ENCODE measurements at regions not wholly inside any gene's neighbourhood (a gene's known extent, or its start where the extent isn't known, plus 50 kb on each side); places are given as distances from the start of the nearest gene placed in this dataset.

- no peak for TF ChIP-seq CTCF (IDR thresholded peaks at IDR 0.05)
- H3K4me2 ChIP-seq (ENCODE audit: low read length): no peak overlapping the region
- H3K4me3 ChIP-seq (ENCODE audit: low read depth, low read length): no peak overlapping the region
- H3K79me2 ChIP-seq: no peaks in the 10 kb centered on the region
- no peaks in the 10 kb centered on the region for H3K36me3 ChIP-seq (ENCODE audit: control insufficient read depth, insufficient read depth, low read length)
- no peaks in the 10 kb centered on the region for H3K27me3 ChIP-seq (ENCODE audit: control insufficient read depth, insufficient read depth, low read length)
- no peak overlapping the region for H3K27ac ChIP-seq
- no peak overlapping the region for H3K9ac ChIP-seq
- H2AFZ ChIP-seq: no peak overlapping the region
- no peaks in the 10 kb centered on the region for H3K9me3 ChIP-seq (ENCODE audit: control insufficient read depth, low read length)
- no peaks in the 10 kb centered on the region for H3K4me1 ChIP-seq
Observed at GRCh38 chr4:11719879-11720278, 291.2 kb upstream of the HS3ST1 start.

GRCh38 chr4:11715753-11716521 lies 287.2 kb upstream of the HS3ST1 start:
- no peak for TF ChIP-seq CTCF (IDR thresholded peaks at IDR 0.05)
- Histone ChIP-seq H3K9ac (no peak overlapping the region), H3K4me3 (ENCODE audit: low read depth, low read length) (no peak overlapping the region), H3K4me2 (ENCODE audit: low read length) (no peak overlapping the region), H3K36me3 (ENCODE audit: control insufficient read depth, insufficient read depth, low read length) (no peaks in the 10 kb centered on the region), H3K4me1 (no peaks in the 10 kb centered on the region), H3K79me2 (no peaks in the 10 kb centered on the region), H3K9me3 (ENCODE audit: control insufficient read depth, low read length) (no peaks in the 10 kb centered on the region), H3K27ac (no peak overlapping the region), H2AFZ (no peak overlapping the region), H3K27me3 (ENCODE audit: control insufficient read depth, insufficient read depth, low read length) (no peaks in the 10 kb centered on the region)

GRCh38 chr4:11710453-11711093 lies 281.9 kb upstream of the HS3ST1 start:
- Histone ChIP-seq H3K4me1 (no peaks in the 10 kb centered on the region), H3K27ac (no peak overlapping the region), H3K9me3 (ENCODE audit: control insufficient read depth, low read length) (no peaks in the 10 kb centered on the region), H3K36me3 (ENCODE audit: control insufficient read depth, insufficient read depth, low read length) (no peaks in the 10 kb centered on the region), H3K4me2 (ENCODE audit: low read length) (no peak overlapping the region), H2AFZ (no peak overlapping the region), H3K4me3 (ENCODE audit: low read depth, low read length) (no peak overlapping the region), H3K79me2 (no peaks in the 10 kb centered on the region), H3K27me3 (ENCODE audit: control insufficient read depth, insufficient read depth, low read length) (no peaks in the 10 kb centered on the region), H3K9ac (no peak overlapping the region)
- TF ChIP-seq CTCF (IDR thresholded peaks at IDR 0.05): no peak

- H3K4me2 ChIP-seq (ENCODE audit: low read length): no peak overlapping the region
- H3K79me2 ChIP-seq: no peaks in the 10 kb centered on the region
- no peaks in the 10 kb centered on the region for H3K4me1 ChIP-seq
- H3K4me3 ChIP-seq (ENCODE audit: low read depth, low read length): no peak overlapping the region
- H3K9me3 ChIP-seq (ENCODE audit: control insufficient read depth, low read length): no peaks in the 10 kb centered on the region
- H3K27ac ChIP-seq: no peak overlapping the region
- H3K36me3 ChIP-seq (ENCODE audit: control insufficient read depth, insufficient read depth, low read length): no peaks in the 10 kb centered on the region
- no peaks in the 10 kb centered on the region for H3K27me3 ChIP-seq (ENCODE audit: control insufficient read depth, insufficient read depth, low read length)
- no peak overlapping the region for H2AFZ ChIP-seq
- no peak overlapping the region for H3K9ac ChIP-seq
- no peak for TF ChIP-seq CTCF (IDR thresholded peaks at IDR 0.05)
Observed at GRCh38 chr4:11704186-11704830, 275.6 kb upstream of the HS3ST1 start.
